HG02938 (cell line): ENCODE measurements at regions not wholly inside any gene's neighbourhood (a gene's known extent, or its start where the extent isn't known, plus 50 kb on each side); places are given as distances from the start of the nearest gene placed in this dataset.
"Not testable (repeated sequence)": the region's sequence is repeated elsewhere in the genome, so short reads cannot be mapped to it uniquely, and the experiment has no call there.

ENCODE experiments used
- ATAC-seq: cut with Tn5 transposase; IDR thresholded peaks from one replicate; pipeline ENCODE4 v1.9.1; 2021; ENCODE audit warnings: mild to moderate bottlenecking, moderate library complexity; ENCODE audit not compliant: unreplicated experiment

DNA sequence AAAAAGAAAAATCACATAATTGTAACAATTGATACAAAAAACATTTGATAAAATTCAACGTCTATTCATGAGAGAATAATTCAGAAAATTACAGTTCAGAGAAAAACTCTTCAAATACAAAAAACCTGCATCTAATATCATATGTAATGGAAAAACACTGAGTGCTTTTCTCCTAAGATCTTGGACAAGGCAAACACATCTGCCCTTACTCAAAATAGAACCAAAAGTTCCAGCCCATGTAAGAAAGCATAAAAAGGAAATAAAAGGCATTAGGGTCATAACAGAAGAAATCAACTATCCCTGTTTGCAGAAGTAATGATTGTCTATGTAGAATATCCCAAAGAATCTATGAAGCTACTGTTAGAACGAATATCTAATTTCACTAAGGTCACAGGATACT, 721.4 kb downstream of the RFPL4B start:
- ATAC-seq: no peak

DNA sequence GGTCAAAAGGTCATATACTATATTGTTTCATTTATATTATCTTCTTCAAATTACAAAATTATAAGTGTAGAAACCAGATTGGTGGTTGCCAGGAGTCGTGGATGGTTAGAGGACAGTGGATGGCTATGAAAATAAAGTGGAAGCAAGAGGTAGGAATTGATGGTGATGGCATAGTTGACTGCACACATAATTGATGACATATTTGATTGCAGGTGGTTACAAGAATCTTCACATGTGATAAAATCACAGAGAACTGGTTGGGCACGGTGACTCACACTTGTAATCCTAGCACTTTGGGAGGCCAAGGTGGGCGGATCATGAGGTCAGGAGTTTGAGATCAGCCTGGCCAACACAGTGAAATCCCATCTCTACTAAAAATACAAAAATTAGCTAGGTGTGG, 723.6 kb downstream of the RFPL4B start:
- ATAC-seq: not testable (repeated sequence)

DNA sequence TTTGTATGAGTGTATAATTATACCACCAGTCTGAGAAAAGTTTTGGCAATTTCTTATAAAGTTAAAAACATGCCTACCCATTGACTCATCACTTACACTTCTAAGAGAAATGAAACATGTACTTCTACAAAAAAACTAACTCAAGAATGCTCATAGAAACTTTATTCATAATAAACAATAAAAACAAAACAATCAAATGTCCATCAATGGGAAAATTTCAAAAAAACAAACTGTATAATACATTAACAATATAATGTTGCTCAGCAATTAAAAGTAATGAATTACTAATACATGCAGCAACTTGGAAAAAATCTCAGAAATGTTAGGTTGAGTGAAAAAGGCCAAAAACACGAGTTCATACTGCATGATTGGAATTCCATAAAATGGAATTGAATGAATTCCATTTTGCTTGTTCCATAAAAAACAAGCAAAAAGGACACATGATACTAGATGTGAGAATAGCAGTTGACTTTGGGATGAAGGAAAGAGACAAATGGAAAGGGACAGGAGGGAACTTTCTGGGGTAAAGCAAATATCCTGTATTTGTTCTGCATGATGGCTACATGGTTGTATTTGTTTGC, 726.6 kb downstream of the RFPL4B start:
- no peak for ATAC-seq

DNA sequence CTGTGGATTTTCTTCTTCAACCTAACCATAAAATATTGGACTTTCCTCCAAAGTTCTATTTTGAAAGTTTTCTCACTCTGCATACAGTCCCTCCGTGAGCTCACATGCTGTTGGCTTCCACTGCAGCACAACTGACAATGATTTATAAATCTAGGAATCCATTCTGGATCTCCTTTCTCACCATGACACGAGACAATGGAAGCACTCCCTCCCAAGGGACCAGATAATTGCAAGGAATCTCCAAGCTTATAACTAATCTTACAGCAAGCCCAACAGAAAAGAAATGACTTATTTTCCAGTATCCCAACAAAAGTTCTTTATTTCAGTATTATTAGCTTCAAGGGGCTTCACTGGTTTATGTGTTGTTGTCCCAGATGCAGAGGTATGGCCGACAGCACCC, 729.0 kb downstream of the RFPL4B start:
- no peak for ATAC-seq

DNA sequence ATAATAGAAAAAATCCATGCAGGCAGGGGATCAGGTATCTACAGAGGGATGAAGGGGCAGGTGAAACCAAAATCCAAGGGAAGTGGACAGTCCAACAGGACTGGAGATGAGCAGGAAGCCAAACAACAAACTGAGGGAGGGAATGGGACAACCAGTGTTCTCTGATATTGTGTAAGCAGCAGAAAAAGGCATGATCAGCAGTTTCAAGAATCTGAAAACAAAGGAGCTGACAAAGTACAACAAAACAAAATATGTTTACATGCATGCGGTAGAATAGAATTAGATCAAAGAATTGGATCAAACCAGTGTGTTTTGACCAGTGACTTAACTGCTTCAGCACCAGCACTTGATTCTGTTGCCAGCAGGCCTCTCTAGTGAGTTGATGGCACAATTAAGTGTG, 729.7 kb downstream of the RFPL4B start:
- ATAC-seq: no peak

DNA sequence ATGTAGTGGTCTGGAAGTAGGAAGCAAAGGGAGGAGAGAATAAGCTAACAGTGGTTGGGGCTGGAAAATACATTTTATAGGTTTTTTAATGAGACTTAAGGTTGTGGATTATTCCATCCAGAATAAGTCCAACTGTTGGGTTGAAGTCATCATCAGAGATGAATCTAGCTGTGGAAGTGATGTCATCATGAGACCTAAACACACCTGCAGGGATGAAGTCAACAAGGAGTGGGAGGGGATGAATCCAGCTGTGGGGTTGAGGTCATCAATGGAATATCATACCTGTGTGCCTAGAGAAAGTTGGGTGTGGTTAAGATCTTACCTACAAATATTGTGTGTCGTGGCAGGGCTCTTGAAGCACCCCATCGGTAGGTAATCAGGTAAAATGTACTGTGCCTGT, 730.7 kb downstream of the RFPL4B start:
- ATAC-seq: no peak

DNA sequence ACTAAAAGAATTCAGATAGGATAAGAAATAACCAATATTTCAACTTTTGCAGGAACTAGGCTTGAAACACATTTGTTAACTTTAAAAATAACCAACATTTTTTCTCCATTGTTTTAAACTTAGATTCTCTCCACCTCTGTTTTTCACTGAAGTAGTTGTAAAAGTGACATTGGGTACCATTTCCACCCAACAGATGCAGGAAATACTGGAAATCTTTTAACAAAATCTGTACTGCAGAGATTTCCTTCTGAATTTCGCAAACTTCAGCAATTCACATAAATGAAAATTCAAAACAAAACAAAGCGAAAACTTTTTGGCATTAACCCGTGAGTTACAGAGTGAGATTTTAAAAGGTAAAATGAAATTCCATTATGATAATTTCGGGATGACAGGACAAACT, 731.7 kb downstream of the RFPL4B start:
- ATAC-seq: no peak

DNA sequence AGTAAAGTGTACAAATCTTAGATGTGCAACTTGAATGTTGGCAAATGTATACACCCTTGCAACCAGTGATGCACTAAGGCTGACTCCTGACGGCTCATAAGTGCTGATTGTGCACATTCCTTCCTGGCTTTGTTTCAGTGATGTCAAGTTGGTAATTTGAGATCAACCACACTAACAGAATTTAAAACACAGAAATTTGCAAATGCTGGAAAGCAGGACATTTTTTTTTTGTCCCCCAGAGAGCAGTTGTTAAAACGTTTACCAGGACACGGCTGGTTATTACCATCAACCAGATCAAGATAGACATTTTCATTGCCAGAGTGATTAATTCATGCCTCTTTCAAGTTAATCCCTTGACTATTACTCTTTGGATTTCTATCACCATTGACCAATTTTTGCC, 735.6 kb downstream of the RFPL4B start:
- no peak for ATAC-seq

DNA sequence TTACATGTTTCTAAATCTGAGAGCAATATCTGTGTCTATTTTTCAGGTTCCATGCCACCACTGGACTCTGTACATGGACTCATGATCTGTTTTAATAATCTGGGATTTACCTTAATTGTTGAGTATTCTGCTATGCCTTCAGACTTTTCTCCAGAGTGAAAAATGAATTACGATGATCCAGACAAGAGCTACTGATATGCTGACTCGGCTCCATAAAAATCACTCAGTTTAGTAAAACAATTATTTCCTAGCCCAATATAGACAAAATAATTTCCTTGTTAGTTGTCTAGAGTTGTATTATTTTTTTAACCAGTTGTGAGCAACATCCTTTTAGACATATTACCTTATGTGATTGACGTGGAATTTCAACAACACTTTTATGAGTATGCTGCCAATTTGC, 736.8 kb downstream of the RFPL4B start:
- no peak for ATAC-seq

DNA sequence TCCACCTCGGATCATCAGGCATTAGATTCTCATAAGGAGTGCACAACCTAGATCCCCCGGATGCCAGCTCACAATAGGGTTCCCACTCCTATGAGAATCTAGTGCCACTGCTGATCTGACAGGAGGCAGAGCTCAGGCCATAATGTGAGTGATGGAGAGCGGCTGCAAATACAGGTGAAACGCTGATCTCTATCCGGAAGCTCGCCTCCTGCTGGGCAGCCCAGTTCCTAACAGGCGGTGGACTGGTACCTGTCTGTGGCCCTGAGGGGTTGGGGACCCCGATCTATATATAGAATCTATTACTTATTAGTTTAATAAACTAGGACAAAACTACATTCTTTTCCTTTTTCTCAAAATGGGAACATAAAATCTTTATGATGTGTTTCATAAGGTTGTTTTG, 741.9 kb downstream of the RFPL4B start:
- ATAC-seq: no peak

DNA sequence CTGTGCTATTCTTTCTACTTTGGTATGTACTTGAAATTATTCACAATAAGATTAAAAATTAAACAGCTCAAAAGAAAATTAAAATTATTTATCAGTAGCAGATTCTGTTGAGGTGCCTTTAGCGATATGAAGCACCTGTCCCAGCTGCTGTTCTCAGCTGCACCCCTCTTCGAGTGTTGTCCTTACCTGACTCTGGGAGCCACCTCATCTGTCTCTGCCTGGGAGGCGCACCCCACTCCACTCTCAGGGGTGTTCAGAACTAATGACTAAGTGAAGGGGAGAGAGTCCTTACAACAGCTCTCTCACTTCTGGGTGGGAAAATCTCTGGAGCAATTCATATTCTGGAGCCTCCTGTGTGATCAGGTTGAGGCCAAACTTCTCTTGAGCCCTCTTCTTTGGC, 745.7 kb downstream of the RFPL4B start:
- ATAC-seq: no peak

DNA sequence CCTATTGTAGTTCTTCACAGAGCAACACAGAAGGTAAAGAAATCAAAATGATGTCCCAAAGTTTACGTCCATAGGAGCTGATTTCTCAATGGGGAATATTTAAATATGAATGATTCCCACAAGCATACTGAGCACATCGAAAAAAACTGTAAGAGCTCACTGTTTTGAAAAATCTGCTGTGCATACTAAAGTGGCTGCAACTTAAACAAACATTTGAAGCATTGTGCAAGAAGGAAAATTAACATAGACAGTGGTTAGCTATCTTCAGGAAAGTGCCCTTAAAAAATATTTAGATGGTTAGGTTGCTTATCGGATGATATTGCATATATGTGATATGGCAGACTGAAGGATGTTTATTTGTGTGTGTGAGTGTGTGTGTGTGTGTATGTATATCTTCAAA, 747.6 kb downstream of the RFPL4B start:
- ATAC-seq: no peak

DNA sequence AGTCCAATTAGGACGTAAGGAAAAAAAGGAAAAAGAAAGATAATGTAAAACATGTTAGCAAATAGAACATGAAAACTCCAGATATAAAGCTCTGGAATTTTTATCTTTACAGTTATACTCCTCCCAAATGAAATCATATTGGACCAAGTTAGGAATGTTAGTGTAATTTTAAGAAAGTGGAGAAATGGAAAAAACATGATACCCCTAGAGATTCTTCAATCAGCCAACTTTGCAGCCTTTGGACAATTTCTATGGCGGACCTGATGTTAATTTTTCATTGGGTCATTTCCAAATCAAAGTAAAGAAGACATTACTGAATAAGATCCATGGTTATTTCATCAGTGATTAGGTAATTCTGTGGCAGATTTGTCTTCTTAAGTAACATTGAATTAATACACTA, 748.7 kb downstream of the RFPL4B start:
- ATAC-seq: no peak

DNA sequence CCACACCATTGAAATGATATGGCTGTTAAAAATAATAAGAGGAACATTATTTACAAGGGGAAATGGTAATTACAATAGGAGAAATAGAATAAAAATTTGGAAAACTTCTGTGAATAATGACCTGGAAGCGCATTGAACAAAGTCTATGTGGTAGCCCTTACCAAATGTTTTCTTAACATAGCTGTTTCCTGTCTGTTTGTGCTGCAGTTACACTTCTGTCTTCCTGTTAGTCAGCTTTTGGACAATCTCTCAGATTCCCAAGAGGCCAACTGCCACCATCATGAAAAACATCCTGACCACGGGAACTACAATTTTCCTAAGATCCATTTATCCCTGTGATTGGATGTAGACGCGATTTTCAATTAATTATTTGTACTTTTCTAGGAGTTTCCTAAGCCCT, 754.4 kb upstream of the MARCKS start:
- no peak for ATAC-seq

DNA sequence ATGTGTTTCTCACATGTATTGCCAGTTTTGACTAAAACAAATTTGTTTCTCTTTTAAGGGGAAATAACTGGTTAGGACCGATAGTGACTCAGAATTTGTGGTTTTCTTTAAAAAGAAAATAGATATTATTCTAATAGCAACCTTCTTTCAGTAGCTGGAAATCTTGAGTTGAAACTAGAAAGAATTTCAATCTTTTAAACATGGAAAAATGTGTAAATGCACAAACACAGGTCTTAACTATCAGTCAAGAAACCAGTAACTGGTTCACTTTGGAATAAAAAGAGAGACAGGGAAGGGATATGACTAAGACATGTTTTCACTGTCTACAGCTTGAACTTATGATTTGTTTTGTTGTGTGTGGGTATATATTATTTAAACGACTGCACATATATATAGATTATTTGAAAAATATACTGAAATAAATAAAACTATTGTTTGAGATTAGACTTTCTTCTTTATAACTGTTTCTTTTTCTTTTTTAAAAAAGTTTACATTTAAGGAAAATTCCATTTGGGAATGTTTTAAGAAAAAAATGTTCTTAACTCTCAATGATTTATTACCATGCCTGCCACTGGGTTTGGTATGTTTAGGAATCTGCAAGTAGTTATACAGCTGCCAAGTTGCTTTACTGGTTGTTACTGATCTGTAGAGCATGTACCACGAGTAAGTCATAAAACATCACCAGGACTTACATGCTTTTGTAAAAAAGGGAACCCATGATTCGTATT, 753.3 kb upstream of the MARCKS start:
- ATAC-seq: no peak

DNA sequence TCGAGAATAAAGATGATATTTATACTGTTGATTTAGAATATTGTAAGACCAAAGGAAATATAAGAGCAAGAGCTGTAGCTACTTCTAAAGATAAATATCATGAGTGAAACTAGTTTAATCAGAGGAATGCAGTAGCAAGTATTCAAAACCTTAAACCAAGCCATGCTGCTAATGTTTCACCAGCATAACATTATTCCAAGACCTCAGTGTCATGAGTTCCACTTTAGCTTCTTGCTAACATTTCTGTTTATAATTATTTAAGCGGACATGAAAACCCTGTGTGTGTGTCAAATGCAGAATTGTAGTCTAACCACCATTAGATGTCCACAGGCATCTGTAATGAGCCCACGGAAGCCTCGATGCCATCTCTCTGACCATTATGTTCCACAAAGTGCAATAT, 752.6 kb upstream of the MARCKS start:
- ATAC-seq: no peak

DNA sequence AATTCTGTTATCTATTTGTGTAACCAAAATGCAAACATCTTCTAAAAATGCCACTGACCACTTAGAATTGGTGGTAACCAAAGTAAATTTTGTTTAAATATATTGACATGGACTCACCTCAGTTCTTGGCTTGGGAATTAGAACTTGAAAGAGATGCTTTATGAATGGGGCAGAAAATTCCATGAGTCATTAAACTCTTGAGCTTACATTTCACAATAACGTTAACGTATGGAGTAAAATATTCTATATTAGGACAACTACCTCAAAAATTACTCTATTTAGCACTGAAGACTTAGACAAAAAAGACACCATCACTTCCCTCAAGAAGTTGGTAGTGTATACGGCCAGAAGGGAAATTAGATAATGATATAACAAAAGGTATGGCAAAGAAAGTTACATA, 752.2 kb upstream of the MARCKS start:
- ATAC-seq: no peak

DNA sequence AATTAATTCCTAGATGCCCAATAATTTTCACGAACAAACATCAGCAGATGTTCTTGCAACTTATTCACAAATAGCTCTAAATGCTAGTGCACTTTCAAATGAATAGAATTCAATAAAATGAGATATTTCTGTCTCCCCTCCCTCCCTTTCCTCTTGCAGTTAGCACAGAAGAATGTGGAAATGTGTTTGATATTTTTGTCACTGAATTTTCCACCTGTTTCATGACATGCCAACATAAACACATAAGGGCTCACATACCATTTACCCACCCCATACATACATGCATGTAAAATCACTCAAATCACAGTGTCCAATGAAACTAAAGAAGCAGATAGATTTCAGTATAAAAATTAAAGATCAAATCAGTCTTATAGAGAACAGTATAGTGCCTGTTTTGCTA, 746.9 kb upstream of the MARCKS start:
- ATAC-seq: no peak

DNA sequence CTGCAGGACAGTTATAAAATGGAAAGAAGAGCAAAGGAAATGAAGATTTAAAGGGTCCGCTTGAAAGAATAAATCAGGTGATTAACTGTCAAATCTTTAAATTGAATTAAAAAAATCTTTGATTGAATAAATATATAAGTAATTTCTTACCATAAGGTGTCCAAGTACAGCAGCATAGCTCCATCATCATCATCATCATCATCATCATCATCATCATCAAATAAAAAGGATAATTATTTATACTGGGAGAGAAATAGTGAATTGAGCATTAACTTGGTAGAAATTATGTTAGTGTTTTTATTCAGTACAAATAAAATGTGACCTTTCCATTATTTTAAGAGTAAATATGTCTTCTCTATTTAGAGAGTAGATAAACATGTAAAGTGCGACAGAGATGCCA, 745.6 kb upstream of the MARCKS start:
- ATAC-seq: no peak

DNA sequence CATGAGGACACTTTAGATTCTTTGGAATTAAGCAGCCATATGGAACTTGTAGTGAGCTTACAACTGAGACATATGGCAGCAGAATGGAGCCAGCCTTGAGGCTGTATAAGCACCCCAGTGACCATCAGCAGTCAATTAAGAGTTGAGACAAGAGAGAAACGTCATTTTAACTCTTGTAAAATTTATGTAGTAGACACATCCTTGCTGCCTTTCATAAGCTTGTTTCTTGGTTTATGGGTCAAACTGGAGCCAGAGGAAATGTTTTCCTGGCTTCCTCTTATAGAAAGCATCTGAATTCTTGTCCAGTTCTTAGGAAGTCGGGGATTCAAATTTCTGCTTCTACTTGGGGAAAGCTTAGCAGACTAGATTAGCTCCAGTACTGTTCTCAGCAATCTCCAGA, 745.1 kb upstream of the MARCKS start:
- ATAC-seq: no peak

DNA sequence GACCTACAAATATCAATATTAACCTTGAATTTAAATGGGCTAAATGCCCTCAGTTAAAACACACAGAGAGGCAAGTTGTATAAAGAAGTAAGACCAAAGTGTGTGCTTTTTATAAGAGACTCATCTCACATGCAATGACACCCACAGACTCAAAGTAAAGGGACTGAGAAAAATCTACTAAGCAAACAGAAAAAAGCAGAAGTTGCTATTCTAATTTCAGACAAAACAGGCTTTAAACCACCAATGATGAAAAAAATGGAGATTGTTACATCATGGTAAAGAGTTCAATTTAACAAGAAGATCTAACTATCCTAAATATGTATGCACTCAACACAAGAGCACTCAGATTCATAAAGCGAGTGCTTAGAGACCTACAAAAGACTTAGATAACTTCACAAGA, 741.9 kb upstream of the MARCKS start:
- ATAC-seq: no peak

DNA sequence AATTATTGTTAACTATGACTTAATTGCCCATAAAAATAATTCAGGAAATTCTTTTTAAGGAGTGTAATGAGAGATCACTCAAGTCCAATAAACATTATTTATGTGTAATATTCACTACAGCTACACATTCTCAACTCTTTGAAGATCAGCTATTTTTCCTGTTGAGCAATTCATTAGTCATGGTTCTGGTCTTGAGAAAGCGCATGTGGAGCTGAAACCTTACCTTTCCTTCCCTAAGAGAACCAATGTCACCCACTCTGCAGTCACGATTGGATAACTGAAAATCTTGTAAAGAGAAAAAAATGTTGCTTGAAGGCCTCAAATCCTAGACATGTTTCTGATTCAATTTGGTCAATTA, 736.9 kb upstream of the MARCKS start:
- ATAC-seq: no peak

DNA sequence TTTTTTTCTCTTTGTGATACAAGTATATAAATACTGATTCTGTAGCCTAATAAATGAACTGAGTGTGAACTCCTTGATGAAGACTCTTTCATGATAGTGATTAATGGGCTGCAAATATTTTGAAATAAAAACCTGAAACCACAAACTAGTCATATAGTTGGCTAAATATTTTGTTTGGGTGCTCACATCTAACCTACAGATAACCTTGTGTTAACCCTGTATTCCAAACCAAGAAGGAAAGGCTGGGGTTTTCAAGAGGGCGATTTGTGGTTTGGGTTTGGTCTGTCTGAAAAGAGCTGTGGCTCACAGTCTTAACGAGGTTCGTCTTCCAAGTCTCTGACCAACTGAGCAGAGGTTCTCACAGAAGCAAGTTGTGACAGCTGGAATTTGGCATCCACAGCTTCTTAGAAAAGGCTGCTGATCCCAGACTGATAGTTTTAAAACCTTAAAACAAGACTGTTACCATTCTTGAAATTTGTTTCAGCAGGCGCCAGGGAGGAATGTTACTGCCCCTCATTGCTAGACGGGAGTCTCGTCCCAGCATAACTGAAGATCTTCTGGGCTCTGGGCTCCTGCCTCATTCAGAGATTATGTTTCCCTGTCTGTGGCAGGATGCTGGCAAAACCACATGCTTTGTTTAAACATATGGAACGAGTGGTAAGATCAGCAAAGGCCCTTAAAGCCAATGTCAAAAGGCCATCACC, 736.4 kb upstream of the MARCKS start:
- ATAC-seq: no peak
